ENCODE measurements at regions not wholly inside any gene's neighbourhood (a gene's known extent, or its start where the extent isn't known, plus 50 kb on each side); places are given as distances from the start of the nearest gene placed in this dataset.

DNA sequence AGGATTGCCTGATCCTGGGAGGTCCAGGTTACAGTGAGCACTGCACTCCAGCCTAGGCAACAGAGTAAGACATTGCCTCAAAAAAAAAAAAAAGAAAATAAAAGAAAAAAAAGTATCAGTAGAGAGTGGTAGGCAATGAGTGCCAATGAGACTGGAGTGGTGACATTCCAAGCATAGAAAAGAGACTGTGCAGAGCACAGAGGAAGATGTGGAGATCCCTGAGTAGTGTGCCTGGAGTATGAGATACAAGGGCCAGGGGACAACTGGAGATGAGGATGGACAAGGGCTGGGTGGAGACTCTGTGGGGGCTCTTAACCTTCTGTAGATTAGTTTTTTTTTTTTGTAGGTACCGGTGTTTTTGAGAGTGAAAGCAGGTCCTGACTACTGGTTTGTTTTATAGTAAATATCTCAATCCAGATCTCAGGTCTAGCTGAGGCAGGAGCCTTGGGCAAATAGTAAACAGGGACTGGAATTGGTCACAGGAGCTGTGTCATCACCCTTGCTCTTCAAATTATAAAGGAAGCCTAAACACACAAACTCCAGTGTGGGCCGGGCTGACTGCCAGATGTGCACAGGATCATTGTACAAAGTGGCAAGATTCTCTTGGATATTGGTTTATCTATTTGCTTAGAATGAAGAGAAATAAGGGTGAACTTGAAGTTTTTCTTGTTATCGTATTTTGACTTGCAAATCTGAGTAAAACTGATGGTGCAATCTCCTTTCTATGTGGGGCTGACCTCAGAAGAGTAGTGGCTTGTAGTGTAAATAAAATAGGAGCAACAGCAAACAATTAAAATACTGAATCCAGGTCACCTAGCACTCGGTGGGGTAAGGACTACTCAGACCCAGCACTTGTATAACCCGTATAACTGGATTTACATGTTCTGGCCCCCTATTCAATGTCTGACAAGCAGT is 144.9 kb downstream of the SOX4 start:
- ChIA-PET POLR2A (no interaction called here), CTCF (no interaction called here)
- DNase-seq (ENCODE audit: low read depth, low spot score), result no peak
- TF ChIP-seq, protein P1, sequence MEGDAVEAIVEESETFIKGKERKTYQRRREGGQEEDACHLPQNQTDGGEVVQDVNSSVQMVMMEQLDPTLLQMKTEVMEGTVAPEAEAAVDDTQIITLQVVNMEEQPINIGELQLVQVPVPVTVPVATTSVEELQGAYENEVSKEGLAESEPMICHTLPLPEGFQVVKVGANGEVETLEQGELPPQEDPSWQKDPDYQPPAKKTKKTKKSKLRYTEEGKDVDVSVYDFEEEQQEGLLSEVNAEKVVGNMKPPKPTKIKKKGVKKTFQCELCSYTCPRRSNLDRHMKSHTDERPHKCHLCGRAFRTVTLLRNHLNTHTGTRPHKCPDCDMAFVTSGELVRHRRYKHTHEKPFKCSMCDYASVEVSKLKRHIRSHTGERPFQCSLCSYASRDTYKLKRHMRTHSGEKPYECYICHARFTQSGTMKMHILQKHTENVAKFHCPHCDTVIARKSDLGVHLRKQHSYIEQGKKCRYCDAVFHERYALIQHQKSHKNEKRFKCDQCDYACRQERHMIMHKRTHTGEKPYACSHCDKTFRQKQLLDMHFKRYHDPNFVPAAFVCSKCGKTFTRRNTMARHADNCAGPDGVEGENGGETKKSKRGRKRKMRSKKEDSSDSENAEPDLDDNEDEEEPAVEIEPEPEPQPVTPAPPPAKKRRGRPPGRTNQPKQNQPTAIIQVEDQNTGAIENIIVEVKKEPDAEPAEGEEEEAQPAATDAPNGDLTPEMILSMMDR (IDR thresholded peaks at IDR 0.05; ENCODE audit: insufficient read depth, low read length, missing control alignments), result no peak
- no peak overlapping the region for H3K4me3 ChIP-seq (ENCODE audit: low read depth, low read length)

DNA sequence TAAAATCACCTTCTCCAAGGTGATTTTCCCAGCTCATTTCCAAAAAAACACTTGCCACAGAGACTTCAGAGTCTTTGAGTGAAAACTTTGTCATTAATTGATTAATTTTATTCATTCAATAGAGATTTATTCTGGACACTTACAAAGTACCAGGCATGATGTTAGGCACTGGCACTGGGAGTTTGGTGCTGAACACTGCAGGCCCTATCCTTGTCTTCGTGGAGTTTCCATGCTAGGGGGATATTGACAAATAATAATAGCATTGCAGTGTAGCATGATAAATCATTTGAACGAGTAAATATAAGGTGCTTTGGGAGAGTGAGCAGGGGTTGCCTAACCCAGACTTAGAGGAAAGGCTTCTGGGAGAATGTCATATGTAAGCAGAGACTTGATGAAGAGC is 145.7 kb downstream of the SOX4 start:
- DNase-seq (ENCODE audit: low read depth, low spot score), result no peak
- TF ChIP-seq, protein P1 (IDR thresholded peaks at IDR 0.05; ENCODE audit: insufficient read depth, low read length, missing control alignments), result no peak
- ChIA-PET POLR2A (no interaction called here), CTCF (no interaction called here)
- no peak overlapping the region for H3K4me3 ChIP-seq (ENCODE audit: low read depth, low read length)

DNA sequence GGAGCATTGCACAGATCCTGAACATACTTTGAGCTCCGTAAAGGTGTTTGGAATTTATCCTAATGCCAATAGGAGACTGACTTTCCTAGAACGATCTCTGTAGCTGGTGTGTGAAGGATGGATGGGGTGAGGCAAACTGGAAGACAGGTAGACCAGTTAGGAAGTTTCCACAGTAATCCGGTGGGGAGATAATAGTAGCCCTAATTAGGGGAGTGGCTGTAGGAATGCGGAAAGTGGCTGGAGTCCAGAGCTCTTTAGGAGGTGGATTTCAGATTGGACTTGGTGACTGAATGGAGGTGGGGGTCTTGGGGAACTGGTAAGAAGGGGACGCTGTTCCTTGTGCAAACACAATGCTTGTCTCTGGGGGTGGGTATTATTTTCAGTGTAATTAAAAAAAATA is 146.3 kb downstream of the SOX4 start:
- H3K4me3 ChIP-seq (ENCODE audit: low read depth, low read length), result no peak overlapping the region
- POLR2A ChIA-PET, result no interaction called here
- CTCF ChIA-PET, result no interaction called here
- TF ChIP-seq, protein P1 (IDR thresholded peaks at IDR 0.05; ENCODE audit: insufficient read depth, low read length, missing control alignments), result no peak
- DNase-seq (ENCODE audit: low read depth, low spot score), result no peak

DNA sequence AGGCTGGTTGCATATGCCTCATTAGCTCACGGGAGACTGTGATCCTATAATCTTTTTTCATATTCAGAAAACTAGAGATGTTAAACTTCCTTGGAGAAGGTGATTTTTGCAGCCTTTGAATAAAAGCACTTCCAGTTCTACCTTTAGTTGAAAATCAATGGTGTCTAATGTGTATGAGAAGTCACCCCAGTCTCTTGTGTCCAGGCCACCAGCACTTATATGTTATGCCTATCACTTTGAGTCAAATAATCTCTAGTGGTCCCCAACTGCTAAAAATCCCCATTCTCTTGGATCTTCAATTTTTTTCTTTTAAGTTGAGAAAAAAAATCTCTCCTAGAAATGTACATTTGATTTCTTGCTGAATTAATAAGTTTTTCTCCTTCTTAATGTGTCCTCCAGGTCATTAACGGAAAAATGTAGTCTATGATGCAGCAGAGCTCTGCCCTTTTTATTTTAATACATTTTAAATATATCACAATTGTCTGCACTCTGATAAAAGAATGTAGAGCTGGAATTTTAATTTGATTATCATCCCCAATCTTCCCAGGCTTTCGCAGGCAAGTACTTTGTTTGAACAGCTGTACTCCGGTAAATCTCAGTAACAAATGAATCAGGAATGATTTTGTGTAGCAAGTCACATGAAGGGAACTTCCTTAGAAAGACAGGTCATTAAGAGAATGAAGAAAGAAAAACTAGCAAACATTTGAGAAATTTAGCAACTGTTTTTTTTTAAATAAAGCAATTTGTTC is 147.0 kb downstream of the SOX4 start:
- CTCF ChIA-PET, result no interaction called here
- H3K4me3 ChIP-seq (ENCODE audit: low read depth, low read length), result no peak overlapping the region
- DNase-seq (ENCODE audit: low read depth, low spot score), result peak; percentile 59
- TF ChIP-seq, protein P1 (IDR thresholded peaks at IDR 0.05; ENCODE audit: insufficient read depth, low read length, missing control alignments), result no peak
- POLR2A ChIA-PET, result interaction anchor here (0.7 kb wide), 1 partner anchor 152 kb away, joined by 3 read pairs; no protein-coding TSS in a partner anchor

DNA sequence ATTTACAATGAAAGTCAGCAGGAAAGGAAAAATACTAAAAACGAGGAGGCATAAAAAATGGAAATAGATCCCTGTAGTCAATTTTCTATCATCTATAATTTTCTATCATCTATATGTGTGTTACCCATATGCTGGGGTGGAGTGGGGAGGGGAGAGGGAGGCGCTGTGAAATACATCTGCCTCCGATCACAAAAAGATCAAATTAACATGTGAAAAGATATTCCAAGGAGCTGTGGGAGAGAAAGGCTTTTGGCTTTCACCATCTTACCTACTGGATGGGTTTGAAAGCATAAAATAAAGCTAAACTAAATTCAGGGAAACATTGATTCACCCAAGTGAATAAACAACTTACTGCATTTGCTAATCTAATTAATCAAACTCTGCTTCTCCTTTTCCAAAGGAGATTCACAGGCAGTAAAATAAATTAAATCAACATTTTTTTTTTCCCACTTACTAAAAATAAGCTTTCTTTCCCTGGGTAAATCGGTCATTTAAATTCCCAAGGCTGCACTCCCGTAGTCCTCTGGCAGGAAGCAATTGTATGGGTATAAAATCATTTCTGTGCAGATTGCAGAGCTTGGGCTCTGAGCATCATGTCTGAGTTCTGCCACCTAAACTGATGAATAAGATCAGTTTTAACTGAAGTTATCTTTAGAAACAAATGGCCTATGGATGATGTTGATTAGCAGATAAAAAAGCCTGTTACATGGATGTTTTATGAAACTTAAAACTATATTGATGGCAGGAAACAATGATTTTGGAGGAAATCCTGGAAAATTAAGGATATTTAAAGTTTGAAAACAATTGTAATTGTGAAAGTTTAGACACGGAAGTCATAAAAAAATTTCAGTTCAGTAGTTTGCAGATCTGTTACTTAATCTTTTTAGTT is 147.9 kb downstream of the SOX4 start:
- TF ChIP-seq, protein P1 (IDR thresholded peaks at IDR 0.05; ENCODE audit: insufficient read depth, low read length, missing control alignments), result no peak
- POLR2A ChIA-PET, result no interaction called here
- no peak for DNase-seq (ENCODE audit: low read depth, low spot score)
- CTCF ChIA-PET, result interaction anchor here (1.3 kb wide), 1 partner anchor 9 kb away, joined by 3 read pairs; no protein-coding TSS in a partner anchor
- no peak overlapping the region for H3K4me3 ChIP-seq (ENCODE audit: low read depth, low read length)

Data from AG04449 (cell line).